PFSK-1 (cell line): ENCODE measurements at regions not wholly inside any gene's neighbourhood (a gene's known extent, or its start where the extent isn't known, plus 50 kb on each side); places are given as distances from the start of the nearest gene placed in this dataset.

Experiments
- FOXP2 ChIP-seq: optimal IDR thresholded peaks from 2 replicates; pipeline ENCODE3; 2011; ENCODE audit warnings: borderline replicate concordance, control low read depth, inconsistent platforms; ENCODE audit not compliant: insufficient read depth; ENCODE audit errors: extremely low read length, extremely low read depth
- POLR2AphosphoS5 ChIP-seq: IDR thresholded peaks from 2 replicates; pipeline ENCODE4 v1.6.1; 2012; ENCODE audit warnings: low read depth, mild to moderate bottlenecking, control low read depth, low read length, moderate library complexity
- REST ChIP-seq, 2 experiments: IDR thresholded peaks; 2 replicates each; pipeline versions ENCODE4 v1.6.1 to v1.8.0; 2011 to 2012; ENCODE audit warnings: low read depth in 2 of 2, low read length in 2 of 2, control low read depth in 1 of 2, inconsistent platforms in 1 of 2, mild to moderate bottlenecking in 1 of 2, moderate library complexity in 1 of 2; ENCODE audit not compliant: insufficient read depth in 1 of 2
- SIN3A ChIP-seq: IDR thresholded peaks from 2 replicates; pipeline ENCODE4 v1.6.1; 2012; ENCODE audit warnings: mild to moderate bottlenecking, low read length, moderate library complexity, borderline replicate concordance; ENCODE audit not compliant: insufficient read depth
- TAF1 ChIP-seq: IDR thresholded peaks from 2 replicates; pipeline ENCODE4 v1.6.1; 2012; ENCODE audit warnings: low read length, control low read depth, borderline replicate concordance; ENCODE audit not compliant: insufficient read depth

GRCh38 chr13:75224053-75224742 is 257.8 kb downstream of the TBC1D4 start:
- no peak for TF ChIP-seq FOXP2
- TF ChIP-seq REST (IDR thresholded peaks at IDR 0.05; ENCODE audit: insufficient read depth in 1 of 2, low read depth in 2 of 2, low read length in 2 of 2) = no peak
- no peak for TF ChIP-seq SIN3A
- no peak for TF ChIP-seq TAF1
- TF ChIP-seq POLR2AphosphoS5 = no peak
